OCI-LY7 (cell line): ENCODE measurements at regions not wholly inside any gene's neighbourhood (a gene's known extent, or its start where the extent isn't known, plus 50 kb on each side); places are given as distances from the start of the nearest gene placed in this dataset.
"Not testable (repeated sequence)": the region's sequence is repeated elsewhere in the genome, so short reads cannot be mapped to it uniquely, and the experiment has no call there.

Experiments
- BruUV-seq: library from RNA; stranded (reverse); fragments of 400-500 nt; replicated peaks from 2 replicates; lab custom pipeline; 2021; lab: Mats Ljungman, UMichigan
- CTCF ChIA-PET: fragments of 300-600 bp; sonication (Branson Sonifier 250); formaldehyde crosslinking; loops from one replicate; lab custom pipeline; 2022; ENCODE audit warnings: antibody characterized with exemption; ENCODE audit not compliant: unreplicated experiment; lab: Charles Lee
- POLR2A ChIA-PET: fragments of 300-600 bp; sonication (Branson Sonifier 250); formaldehyde crosslinking; loops from one replicate; lab custom pipeline; 2022; ENCODE audit warnings: antibody characterized with exemption; lab: Charles Lee
- DNase-seq: peaks from one replicate; pipeline ENCODE4 v3.0.0-alpha.2; 2015; ENCODE audit warnings: low spot score
- H2AFZ ChIP-seq: fragments of 200-600 bp; sonication (generic), shearing (Covaris generic); 2 replicates; pipeline ENCODE4 v1.6.1; 2014; ENCODE audit warnings: mild to moderate bottlenecking, antibody characterized with exemption, low read length, moderate library complexity
- H3K27ac ChIP-seq: fragments of 200-600 bp; sonication (generic); 2 replicates; pipeline ENCODE4 v1.5.1; 2014; ENCODE audit warnings: mixed run types, low read depth, mild to moderate bottlenecking, moderate library complexity, low read length, inconsistent platforms; ENCODE audit not compliant: poor library complexity, severe bottlenecking
- H3K36me3 ChIP-seq: fragments of 200-600 bp; sonication (generic); 2 replicates; pipeline ENCODE4 v1.6.1; 2014; ENCODE audit warnings: mild to moderate bottlenecking, antibody characterized with exemption, low read length, moderate library complexity, mixed read lengths; ENCODE audit not compliant: insufficient read depth
- H3K4me1 ChIP-seq: fragments of 200-600 bp; sonication (generic); 2 replicates; pipeline ENCODE4 v1.5.1; 2014; ENCODE audit warnings: mild to moderate bottlenecking, low read length; ENCODE audit not compliant: insufficient read depth, poor library complexity, severe bottlenecking
- H3K4me2 ChIP-seq: fragments of 200-600 bp; sonication (generic); 2 replicates; pipeline ENCODE4 v1.6.1; 2014; ENCODE audit warnings: mild to moderate bottlenecking, low read length
- H3K4me3 ChIP-seq: fragments of 200-600 bp; sonication (generic); 2 replicates; pipeline ENCODE4 v1.5.1; 2014; ENCODE audit warnings: mild to moderate bottlenecking, low read depth, low read length; ENCODE audit not compliant: poor library complexity, severe bottlenecking
- H3K79me2 ChIP-seq: fragments of 200-600 bp; sonication (generic); 2 replicates; pipeline ENCODE4 v1.6.1; 2016; ENCODE audit warnings: low read depth, mild to moderate bottlenecking, low read length, moderate library complexity, mixed read lengths; ENCODE audit not compliant: insufficient read depth
- H3K9me2 ChIP-seq: fragments of 200-600 bp; sonication (generic); 2 replicates; pipeline ENCODE4 v1.6.1; 2016; ENCODE audit warnings: mild to moderate bottlenecking, low read length, mixed read lengths; ENCODE audit not compliant: insufficient read depth
- H3K9me3 ChIP-seq: fragments of 200-600 bp; sonication (generic); 2 replicates; pipeline ENCODE4 v1.6.1; 2014; ENCODE audit warnings: mild to moderate bottlenecking, mixed run types, low read length, mixed read lengths
- H4K20me1 ChIP-seq: fragments of 200-600 bp; sonication (generic); 2 replicates; pipeline ENCODE4 v1.6.1; 2014; ENCODE audit warnings: mild to moderate bottlenecking, antibody characterized with exemption, low read length, moderate library complexity, mixed read lengths; ENCODE audit not compliant: insufficient read depth
- EZH2phosphoT487 ChIP-seq: fragments of 200-600 bp; sonication (generic); IDR thresholded peaks from 2 replicates; pipeline ENCODE4 v1.6.1; 2018; ENCODE audit warnings: low read depth, borderline replicate concordance, mild to moderate bottlenecking, mixed run types, antibody characterized with exemption, low read length, moderate library complexity, mixed read lengths
- intact Hi-C: fragments of 100-400 bp; cut with micrococcal nuclease; formaldehyde crosslinking; loops from one replicate; pipeline ENCODE4 v1.10.0; 2022; ENCODE audit not compliant: unreplicated experiment
- TF ChIP-seq, protein P1 (sequence below): fragments of 200-600 bp; sonication (generic); conservative IDR thresholded peaks from 2 replicates; pipeline ENCODE4 v1.5.1; 2014; ENCODE audit warnings: mild to moderate bottlenecking, antibody characterized with exemption, low read length, moderate library complexity, mixed read lengths

DNA sequence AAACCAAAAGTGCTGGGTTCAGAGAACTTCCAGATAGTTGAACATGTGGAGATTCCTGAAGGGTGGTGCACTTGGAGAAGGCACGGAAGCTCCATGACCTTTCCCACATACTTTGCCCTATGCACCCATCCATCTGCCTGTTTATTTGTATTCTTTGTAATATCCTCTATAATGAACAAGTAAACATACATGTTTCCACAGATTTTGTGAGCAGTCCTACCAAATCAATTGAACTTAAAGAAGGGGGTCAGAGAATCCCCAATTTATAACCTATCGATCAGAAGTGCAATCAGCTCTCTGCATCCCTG is 121.4 kb downstream of the ADSS2 start:
- TF ChIP-seq EZH2phosphoT487 = no peak
- TF ChIP-seq, protein P1, sequence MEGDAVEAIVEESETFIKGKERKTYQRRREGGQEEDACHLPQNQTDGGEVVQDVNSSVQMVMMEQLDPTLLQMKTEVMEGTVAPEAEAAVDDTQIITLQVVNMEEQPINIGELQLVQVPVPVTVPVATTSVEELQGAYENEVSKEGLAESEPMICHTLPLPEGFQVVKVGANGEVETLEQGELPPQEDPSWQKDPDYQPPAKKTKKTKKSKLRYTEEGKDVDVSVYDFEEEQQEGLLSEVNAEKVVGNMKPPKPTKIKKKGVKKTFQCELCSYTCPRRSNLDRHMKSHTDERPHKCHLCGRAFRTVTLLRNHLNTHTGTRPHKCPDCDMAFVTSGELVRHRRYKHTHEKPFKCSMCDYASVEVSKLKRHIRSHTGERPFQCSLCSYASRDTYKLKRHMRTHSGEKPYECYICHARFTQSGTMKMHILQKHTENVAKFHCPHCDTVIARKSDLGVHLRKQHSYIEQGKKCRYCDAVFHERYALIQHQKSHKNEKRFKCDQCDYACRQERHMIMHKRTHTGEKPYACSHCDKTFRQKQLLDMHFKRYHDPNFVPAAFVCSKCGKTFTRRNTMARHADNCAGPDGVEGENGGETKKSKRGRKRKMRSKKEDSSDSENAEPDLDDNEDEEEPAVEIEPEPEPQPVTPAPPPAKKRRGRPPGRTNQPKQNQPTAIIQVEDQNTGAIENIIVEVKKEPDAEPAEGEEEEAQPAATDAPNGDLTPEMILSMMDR = no peak
- Histone ChIP-seq H3K79me2 (no peaks in the 10 kb centered on the region), H4K20me1 (no peaks in the 10 kb centered on the region), H3K9me2 (no peaks in the 10 kb centered on the region), H3K4me1 (no peaks in the 10 kb centered on the region), H3K27ac (no peak overlapping the region), H3K4me3 (no peak overlapping the region), H2AFZ (no peak overlapping the region), H3K9me3 (no peaks in the 10 kb centered on the region), H3K4me2 (no peak overlapping the region), H3K36me3 (no peaks in the 10 kb centered on the region)
- intact Hi-C loops = no loop called here
- CTCF ChIA-PET = no interaction called here
- no peak for DNase-seq
- BruUV-seq = no TSS peak
- POLR2A ChIA-PET = no interaction called here

DNA sequence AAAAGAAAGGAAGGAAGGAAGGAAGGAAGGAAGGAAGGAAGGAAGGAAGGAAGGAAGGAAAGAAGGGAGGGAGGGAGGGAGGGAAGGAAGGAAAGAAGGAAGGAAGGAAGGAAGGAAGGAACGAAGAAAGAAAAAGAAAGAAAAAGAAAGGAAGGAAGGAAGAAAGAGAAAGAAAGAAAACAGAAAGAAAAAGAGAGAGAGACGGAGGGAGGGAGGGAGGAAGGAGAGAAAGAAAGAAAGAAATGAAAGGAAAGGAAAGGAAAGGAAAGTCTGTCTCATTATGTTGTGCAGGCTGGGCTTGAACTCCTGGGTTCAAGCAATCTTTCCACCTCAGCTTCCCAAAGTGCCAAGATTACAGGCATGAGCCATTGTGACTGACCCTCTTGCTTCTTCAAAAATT is 118.9 kb downstream of the ADSS2 start:
- CTCF ChIA-PET, POLR2A ChIA-PET, H3K4me3 ChIP-seq, intact Hi-C loops, H3K9me3 ChIP-seq, DNase-seq, H4K20me1 ChIP-seq, H3K4me1 ChIP-seq, H2AFZ ChIP-seq, BruUV-seq, H3K9me2 ChIP-seq, H3K36me3 ChIP-seq, H3K4me2 ChIP-seq, H3K27ac ChIP-seq, H3K79me2 ChIP-seq: not testable (repeated sequence)

DNA sequence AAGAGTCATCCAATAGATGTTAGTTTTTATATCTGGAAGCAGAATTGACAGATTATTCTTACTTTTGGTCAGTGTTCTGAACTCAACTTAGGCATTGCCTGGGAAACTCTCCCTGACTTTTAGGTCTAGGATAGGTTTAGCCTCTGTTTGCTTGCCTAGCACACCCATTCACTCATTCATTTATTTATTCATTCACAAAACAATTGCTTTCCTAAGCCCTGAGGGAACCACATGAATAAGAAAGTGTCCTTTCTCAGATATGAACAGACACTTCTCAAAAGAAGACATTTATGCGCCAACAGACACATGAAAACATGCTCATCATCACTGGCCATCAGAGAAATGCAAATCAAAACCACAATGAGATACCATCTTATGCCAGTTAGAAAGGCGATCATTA is 117.4 kb downstream of the ADSS2 start:
- CTCF ChIA-PET, H3K4me1 ChIP-seq, H4K20me1 ChIP-seq, POLR2A ChIA-PET, intact Hi-C loops, H3K9me2 ChIP-seq, H3K4me3 ChIP-seq, H3K27ac ChIP-seq, H3K36me3 ChIP-seq, DNase-seq, H2AFZ ChIP-seq, BruUV-seq, H3K4me2 ChIP-seq, H3K9me3 ChIP-seq, H3K79me2 ChIP-seq: not testable (repeated sequence)

DNA sequence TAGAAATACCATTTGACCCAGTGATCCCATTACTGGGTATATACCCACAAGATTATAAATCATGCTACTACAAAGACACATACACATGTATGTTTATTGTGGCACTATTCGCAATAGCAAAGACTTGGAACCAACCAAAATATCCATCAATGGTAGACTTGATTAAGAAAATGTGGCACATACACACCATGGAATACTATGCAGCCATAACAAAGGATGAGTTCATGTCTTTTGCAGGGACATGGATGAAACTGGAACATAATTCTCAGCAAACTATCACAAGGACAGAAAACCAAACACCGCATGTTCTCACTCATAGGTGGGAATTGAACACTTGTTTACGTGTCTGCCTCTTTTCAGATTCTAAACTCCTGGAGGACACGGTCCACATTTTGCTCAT is 116.9 kb downstream of the ADSS2 start:
- H4K20me1 ChIP-seq, H2AFZ ChIP-seq, H3K9me3 ChIP-seq, H3K27ac ChIP-seq, DNase-seq, POLR2A ChIA-PET, BruUV-seq, CTCF ChIA-PET, H3K9me2 ChIP-seq, H3K4me3 ChIP-seq, H3K4me2 ChIP-seq, H3K79me2 ChIP-seq, H3K4me1 ChIP-seq, intact Hi-C loops, H3K36me3 ChIP-seq: not testable (repeated sequence)
